HG03175 (cell line): ENCODE measurements at regions not wholly inside any gene's neighbourhood (a gene's known extent, or its start where the extent isn't known, plus 50 kb on each side); places are given as distances from the start of the nearest gene placed in this dataset.
"Not testable (repeated sequence)": the region's sequence is repeated elsewhere in the genome, so short reads cannot be mapped to it uniquely, and the experiment has no call there.

Source experiments
- ATAC-seq: cut with Tn5 transposase; IDR thresholded peaks from one replicate; pipeline ENCODE4 v1.9.1; 2021; ENCODE audit warnings: mild to moderate bottlenecking, moderate library complexity; ENCODE audit not compliant: unreplicated experiment

DNA sequence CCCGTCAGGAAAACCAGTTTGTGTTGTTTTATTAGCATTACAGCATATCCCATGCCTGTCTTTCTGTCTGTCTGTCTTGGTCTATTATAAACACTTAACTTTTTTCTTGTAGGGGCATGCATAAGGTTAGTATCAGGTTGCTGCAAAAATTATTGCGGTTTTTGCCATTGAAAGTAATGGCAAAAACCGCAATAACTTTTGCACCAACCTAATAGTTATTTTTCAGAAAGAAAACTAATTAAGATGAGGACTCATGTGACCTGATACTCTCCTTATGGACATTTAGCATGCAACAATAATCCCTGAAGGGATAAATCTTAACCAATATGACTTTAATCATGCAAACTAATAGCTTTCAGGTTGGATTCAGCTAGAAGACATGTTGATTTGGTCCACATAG lies 326.7 kb upstream of the SUCLG2 start:
- no peak for ATAC-seq

DNA sequence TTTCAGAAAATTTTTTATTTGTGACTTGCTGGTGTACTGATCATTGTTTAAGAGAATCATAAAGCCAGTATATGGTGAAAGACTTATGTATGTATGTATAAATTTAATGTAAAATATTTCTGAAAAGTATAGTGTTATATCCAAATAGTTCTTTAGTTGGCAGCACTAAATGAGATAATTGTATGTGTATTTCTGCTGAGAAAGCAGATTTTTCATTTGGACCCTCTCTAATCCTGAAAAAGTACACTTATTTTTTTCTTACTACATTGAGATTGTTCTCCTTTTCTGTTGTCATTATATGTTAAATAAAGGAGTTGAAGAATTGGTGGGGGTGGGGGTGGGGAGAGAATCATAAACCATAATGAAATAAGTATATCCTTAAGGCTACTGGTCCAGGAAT lies 324.9 kb upstream of the SUCLG2 start:
- ATAC-seq, result no peak

DNA sequence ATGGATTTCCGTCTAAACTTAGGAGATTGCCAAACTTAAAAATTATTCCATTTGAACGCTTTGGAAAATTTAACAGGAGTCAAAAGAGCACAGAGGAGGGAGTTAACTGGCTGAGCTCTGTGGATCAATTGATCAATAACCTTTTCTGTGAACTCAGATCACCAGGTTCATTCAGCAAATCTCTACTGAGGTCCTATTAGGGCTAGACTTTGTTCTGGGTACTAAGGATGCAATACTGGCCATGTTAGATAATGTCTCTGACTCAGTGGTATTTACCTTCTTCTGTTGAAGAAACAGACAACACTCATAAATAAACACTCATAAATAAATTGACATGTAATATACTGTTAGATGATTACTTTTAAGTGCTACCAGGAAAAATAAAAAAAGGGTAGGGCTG lies 323.4 kb upstream of the SUCLG2 start:
- no peak for ATAC-seq

DNA sequence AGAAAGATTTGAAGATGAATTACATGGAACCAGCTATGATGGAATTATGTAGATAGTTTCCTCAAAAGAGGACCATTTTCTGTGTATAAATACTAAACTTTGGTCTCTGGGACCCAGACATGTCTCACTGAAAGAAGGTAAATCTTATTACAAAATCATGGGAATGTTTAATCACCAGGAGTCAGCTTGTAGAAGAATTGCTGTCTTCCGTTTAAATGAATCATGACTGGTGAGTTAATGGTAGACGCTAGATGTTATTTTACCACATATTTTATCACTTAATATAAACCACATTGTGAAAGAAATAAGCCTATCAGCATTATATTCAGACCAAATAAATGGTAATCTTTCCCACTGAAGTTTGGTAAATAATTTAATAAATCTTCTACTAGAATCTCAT lies 322.3 kb upstream of the SUCLG2 start:
- no peak for ATAC-seq

DNA sequence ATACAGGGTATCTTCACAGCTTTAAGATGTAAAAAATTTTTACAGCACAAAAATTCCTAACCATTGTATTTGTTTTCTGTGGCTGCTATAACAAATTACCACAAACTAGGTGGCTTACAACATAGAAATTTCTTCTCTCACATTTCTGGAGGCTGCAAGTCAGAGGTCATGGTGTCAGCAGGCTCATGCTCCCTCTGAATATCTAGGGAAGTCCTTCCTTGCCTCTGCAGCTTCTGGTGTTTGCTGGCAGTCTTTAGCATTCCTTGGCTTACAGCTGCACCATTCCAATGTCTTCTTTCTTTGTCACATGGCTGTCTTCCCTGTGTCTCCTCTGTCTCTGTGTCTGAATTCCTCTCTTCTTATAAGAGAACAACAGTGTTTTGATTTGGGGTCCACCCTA lies 310.2 kb upstream of the SUCLG2 start:
- no peak for ATAC-seq

DNA sequence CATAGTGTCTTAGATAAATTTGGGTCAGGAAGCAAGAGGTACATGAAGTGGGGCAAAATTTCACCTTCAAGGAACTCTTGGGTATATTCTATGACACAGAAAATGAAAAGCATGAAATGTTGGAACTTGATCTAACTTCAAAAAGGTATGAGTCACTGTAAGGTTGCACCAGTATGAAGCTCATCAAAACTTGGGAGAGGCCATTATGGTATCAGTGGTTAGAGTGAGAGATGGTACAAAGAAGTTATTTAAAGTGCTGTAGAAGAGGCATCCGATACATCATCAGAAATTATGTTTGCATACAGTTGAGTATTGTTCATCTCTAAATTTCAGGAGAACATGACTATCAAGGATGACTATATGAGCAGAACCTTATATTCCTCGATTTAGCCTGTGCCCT lies 302.9 kb upstream of the SUCLG2 start:
- no peak for ATAC-seq

DNA sequence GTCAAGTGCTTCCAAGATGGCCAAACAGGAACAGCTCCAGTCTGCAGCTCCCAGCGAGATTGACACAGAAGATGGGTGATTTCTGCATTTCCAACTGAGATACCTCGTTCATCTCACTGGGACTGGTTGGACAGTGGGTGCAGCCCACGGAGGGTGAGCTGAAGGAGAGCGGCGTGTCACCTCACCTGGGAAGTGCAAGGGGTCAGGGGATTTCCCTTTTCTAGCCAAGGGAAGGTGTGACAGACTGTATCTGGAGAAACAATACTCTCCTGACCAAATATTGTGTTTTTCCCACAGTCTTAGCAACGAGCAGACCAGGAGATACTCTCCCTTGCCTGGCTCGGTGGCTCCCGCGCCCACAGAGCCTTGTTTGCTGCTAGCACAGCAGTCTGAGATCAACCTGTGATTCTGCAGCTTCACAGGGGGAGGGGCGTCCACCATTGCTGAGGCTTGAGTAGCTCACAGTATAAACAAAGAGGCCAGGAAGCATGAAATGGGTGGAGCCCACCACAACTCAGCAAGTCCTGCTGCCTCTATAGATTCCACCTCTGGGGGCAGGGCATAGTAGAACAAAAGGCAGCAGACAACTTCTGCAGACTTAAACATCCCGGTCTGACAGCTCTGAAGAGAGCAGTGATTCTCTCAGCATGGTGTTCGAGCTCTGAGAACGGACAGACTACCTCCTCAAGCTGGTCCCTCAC lies 293.5 kb upstream of the SUCLG2 start:
- no peak for ATAC-seq

DNA sequence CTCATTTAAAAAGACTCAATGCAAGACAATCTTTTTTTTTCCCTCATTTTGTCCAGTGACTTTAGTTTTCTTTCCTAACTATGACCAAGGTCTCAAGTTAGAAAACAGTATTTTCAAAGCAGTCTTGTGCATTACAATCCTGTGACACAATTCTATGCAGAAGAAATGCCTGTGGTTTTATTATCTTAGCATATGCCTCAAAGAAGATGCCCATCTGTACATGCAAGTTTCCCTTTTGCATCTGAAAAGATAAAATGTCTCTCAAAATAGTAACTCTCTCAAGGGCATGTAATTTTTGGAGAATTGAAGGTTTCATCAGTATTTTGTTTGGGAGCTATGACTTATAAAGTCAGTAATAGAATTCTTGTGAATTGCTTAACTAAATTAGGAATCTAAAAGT lies 292.0 kb upstream of the SUCLG2 start:
- ATAC-seq, result no peak

DNA sequence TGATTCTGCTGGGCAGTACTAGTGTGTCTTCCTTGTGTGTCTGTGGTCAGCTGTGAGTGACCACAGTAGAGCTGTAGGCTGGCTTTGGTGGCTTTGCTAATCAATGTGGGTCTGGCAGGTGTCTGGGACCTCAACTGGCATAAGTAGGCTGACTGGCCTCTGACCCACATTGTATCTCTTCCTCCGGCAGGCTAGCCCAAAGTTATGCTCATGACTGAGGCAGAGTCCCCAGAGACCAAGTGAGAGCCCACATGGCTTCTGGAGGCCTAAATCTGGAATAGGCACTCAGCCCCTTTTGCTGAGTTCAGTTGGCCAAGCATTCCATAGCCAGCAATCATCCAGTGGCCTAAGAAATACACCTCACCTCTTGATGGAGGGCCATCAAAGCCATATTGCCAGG lies 289.1 kb upstream of the SUCLG2 start:
- no peak for ATAC-seq

DNA sequence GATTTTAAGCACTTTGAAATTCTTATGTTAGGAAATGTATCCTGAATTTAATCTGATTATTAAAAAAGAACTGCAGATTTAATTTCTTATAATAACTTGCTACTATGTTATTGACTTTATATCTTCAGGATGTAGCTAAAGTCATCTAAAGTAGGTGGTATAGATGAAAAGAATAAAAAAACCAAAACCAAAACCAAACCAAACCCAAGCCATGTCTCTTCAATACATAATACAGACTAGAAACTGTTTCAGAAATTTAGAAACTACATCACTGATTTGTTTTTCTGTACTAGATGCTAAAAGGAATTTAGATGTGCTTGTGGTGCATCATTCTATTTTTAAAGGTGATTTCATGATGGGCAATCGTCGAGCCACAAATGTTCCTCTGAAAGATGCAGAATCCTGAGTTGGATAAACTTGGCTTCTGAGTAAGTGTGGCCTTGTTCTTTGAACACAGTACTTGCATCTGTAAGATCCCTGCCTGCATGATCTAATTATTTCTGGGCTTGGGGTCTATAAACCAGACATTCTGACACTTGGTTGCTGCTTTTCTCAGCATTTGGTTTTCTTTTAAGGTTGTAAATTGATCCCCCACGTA lies 287.1 kb upstream of the SUCLG2 start:
- ATAC-seq, result no peak

DNA sequence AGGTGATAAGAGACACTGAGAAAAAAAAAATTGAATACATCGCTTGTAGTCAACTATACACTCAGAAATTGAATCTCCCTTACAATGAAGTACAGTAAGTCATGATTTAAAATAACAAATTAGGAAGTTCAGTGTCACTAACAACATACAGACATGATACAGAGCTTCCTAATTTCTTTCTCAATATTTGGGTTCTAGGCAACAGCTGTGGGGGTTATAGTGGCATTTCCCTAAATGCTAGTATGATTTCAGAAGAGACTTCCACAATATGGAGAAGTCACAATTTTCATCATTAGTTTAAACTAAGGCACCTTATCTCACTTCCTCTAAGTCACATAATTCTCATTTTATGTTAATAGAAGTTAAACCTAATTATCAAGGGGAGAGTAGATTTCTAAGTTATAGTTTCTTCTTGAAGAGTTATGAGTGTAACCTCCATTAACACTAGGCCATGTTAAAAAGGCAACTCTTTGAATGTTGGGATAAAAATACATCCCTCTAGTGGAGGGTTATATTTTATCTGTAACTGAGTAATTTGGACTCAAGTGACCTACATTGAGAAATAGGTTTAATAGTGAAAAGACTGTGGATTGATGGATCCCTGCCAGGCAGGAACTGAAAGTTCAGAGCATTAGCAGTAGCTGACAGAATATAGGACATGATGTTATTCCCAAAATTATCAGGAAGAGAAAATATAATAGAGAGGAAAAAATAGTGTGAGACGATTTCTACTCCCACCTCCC lies 286.0 kb upstream of the SUCLG2 start:
- ATAC-seq, result no peak

DNA sequence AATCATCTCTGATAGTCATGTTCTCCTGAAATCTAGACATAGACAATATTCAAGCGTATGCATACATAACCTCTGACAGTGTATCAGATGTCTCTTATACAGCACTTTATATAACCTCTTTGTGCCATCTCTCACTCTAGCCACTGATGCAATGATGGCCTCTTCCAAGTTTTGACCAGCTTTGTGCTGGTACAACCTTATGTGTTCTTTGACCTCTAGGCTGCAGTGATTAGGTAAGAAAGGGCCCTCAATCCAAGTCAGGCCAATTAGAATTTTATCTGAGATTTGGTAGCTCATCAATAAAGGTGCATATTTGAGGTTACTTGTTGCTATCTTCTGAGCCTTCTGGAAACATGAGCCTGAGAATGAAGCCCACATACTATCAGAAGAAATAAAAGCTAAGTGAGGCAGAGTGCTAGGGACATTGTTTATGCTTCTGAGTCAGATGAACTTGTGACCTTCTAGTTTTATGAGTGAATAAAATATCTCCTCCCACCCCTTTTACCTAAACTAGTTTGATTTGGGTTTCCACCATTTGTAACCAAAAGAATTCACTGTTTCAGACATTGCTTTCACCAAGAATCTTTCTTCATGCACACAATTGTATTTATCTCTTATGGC lies 283.2 kb upstream of the SUCLG2 start:
- ATAC-seq, result no peak

DNA sequence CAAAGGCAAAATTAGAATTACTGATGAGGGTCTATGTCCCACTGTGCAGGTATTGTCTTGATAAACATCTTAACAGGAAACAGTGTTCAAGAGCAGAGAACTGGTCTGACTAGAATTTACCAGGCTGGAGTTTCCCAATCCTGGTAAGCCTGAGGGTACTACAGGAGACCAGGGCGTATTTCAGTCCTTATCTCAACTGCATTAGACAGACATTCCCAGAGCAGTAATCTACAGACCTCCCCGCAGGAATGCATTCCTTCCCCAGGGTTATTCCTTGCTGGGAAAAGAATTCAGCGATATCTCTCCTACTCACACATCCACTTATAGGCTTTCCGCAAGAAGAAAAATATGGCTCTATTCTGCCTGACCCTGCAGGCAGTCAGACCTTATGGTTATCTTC lies 276.0 kb upstream of the SUCLG2 start:
- not testable (repeated sequence) for ATAC-seq

DNA sequence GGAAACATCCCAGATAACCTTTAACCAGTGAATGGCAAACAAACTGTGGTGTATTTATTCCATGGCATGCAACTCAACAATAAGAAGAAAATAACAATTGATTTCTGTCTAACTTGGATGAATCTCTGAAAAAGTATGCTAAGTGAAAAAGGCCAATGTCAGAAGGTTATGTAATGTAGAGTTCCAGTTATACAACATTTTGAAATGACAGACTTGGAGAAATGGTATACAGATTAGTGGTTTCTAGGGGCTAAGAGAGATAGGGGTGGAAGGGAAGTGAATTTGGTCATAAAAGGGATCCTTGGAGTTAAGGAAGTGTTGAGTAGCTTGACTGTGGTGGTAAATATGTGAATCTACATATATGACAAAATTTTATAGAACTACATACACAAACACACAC lies 269.4 kb upstream of the SUCLG2 start:
- no peak for ATAC-seq

DNA sequence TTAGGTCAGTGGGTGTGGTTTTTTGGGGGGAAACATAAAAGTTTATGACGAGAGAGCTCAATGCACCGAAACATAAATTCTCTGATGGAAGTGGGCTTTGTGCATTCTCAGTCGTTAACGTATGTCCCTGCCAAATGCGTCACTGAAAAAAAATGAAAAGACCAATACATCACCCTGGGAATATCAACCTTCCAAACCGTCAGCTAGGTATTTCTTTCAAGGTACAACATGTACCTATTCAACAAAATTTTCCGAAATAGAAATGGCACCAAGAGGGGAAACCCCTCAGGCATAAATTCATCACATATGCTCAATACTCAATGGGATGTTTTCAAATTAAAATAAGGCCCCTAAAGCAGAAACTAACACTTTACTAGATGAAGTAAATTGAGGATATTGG lies 266.6 kb upstream of the SUCLG2 start:
- ATAC-seq, result no peak

DNA sequence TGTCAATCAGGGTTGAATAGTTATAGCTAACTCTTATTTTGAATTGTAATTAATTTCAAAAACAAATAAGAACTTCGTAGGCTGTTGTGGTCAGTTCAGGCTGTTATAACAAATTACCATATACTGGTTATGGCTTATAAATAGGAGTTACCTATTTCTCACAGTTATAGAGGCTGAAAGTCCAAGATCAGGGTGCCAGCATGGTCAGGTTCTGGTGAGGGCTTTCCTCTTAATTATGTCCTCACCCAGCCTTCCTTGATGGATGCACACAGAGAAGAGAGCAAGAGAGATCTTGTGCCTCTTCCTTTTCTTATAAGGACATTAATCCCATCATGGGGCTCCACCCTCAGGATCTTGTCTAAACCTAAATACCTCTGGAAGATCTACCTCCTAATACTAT lies 265.9 kb upstream of the SUCLG2 start:
- ATAC-seq, result no peak

DNA sequence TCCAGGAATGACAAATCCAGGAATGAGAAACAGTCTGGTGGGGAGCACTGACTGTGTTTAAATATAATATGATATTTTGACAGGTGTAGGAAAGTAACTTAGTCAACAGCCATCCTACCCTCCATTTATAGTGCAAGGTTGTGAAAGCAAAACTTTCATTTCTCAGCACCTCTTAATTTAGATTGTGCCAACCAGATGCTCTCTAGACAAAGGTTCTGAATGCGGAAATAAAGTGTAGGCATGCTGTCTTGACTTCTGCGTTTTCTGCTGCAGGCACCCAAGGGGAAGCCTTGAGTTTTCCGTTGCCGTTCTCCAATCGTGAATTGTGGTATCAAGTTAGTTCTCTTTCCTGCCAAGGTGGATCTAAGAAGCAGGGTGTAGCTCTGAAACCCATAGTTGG lies 261.9 kb upstream of the SUCLG2 start:
- no peak for ATAC-seq

DNA sequence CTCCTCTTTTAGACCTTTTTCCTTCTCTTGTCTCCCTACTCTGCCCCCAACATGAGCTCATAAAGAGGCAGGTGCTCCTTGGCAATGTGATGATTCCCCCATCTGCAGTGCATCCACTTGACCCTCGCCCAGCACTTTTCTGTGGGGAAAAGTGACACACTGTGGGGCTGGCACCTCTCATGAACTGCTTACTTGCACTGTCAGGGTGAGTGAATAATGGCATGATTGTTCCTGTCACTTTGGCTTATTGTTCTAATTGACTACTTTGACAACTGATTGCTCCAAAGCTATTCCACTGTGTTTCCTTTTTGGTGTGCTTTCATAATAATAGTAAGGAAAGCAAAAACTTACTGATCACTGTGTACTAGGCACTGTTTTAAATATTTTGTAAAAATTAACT lies 253.3 kb upstream of the SUCLG2 start:
- ATAC-seq, result no peak

DNA sequence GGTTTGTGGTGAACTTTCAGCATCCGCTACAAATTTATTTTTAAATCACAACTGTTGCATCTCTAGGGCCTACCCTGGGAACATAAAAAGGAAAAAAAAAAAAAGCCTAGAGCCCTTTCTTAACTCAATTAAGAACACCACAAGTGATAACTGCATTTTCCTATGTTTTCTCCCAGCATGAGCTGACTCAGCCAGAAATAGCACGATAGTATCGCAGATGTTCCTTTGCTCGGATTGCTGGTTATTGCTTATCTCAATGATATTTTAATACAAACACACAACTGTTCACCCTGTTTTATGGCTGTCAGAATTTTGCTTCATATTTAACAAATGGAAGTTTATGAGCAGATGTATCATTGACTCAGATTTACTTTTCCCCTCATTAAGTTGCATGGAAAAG lies 251.8 kb upstream of the SUCLG2 start:
- ATAC-seq, result no peak

DNA sequence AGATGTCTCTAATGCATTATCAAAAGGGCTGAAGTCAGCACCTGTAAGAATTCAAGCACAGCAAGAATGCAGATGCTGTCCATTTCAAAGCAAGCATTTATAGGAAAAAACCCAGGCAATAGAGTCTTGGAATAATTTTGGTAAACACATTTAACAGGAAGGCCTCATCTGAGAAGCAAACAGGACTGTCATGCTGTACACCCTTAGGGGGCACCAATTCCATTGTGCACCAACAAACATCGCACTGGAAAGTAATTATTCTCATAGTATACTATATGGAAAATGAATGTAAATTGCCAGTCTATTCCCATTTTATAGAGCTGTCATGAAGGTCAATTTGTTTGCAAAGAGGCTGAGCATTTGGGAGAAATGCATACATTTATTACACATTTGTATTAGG lies 247.3 kb upstream of the SUCLG2 start:
- ATAC-seq, result no peak

DNA sequence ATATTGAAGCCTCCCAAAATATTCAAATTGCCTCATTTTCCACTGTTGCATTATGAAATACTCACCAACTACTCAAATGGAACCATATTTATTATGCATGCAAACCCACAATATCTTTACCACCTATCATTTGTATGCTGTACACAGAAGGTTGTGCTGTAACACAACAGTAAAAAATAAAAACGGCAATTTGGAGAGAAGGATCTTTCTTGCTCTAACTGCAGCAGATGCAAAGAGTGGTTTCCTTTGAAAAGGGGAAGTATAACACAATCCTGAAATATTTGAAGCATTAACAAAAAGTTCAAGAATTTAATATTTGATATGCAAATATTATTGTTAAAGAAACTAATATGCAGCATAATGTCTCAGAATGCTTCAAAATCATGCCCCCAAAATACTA lies 244.5 kb upstream of the SUCLG2 start:
- no peak for ATAC-seq
